ENCODE measurements at regions not wholly inside any gene's neighbourhood (a gene's known extent, or its start where the extent isn't known, plus 50 kb on each side); places are given as distances from the start of the nearest gene placed in this dataset.

GRCh38 chr7:112965506-112965905 lies 121.1 kb downstream of the GPR85 start (continued):
- TF ChIP-seq CHD7 (IDR thresholded peaks at IDR 0.05; ENCODE audit: insufficient replicate concordance, low read length) = no peak
- TF ChIP-seq TBP (IDR thresholded peaks at IDR 0.05; ENCODE audit: low read depth, low read length) = no peak
- no peak for TF ChIP-seq EGR1 (IDR thresholded peaks at IDR 0.05; ENCODE audit: borderline replicate concordance, low read depth, low read length)
- TF ChIP-seq ATF3 (IDR thresholded peaks at IDR 0.05; ENCODE audit: insufficient read depth, low read depth, low read length) = no peak
- TF ChIP-seq ATF2 (IDR thresholded peaks at IDR 0.05; ENCODE audit: low read length) = no peak
- TF ChIP-seq CEBPB (IDR thresholded peaks at IDR 0.05; ENCODE audit: low read depth, low read length) = no peak
- TF ChIP-seq CREB1 (IDR thresholded peaks at IDR 0.05) = no peak
- TF ChIP-seq POU5F1 (IDR thresholded peaks at IDR 0.05; ENCODE audit: low read depth, low read length) = no peak
